Fibroblast of skin of left biceps (primary cell): ENCODE measurements at regions not wholly inside any gene's neighbourhood (a gene's known extent, or its start where the extent isn't known, plus 50 kb on each side); places are given as distances from the start of the nearest gene placed in this dataset.

Experiments used
- DNase-seq, 2 experiments: peaks; one replicate each; pipeline ENCODE4 v3.0.0-alpha.2; 2013; ENCODE audit warnings: low read depth in 2 of 2

DNA sequence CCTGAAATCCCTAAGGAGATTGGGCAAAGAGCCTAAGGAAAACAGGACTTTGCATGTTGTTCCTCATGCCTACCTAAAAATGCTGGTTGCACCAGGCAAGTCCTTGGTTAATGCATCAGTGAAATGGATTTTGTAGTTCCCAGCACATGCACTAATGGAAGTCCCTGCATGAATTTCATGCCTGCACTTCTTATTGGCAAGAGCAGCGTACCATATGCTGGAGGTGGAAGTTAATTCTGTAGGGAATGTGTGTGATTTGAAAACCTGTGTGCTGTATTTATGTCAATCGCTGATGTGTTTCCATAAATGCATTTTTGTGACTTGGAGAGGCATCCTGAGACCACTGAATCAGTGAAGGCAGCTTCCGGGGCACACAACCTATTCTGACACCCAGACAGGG lies 140.3 kb upstream of the MTNR1B start:
- no peak for DNase-seq

DNA sequence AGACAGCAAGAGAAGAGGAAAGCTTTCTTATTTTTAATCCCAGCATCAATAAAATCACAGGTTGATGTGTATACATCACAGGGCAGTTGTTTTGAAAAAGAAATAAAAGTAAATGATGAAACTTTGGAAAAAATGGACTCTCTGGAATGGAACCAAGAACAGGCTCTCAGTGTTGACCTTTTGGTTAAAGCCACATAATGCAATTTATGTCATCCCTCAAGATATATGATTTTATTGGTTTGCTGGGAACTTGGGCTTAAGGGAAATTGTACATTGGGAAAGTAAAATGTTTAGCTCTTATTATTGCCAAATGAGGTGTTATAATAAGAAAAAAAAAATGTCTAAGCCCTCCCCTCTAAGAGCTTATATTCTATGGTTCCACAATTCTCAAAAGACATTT lies 139.8 kb upstream of the MTNR1B start:
- DNase-seq = no peak

DNA sequence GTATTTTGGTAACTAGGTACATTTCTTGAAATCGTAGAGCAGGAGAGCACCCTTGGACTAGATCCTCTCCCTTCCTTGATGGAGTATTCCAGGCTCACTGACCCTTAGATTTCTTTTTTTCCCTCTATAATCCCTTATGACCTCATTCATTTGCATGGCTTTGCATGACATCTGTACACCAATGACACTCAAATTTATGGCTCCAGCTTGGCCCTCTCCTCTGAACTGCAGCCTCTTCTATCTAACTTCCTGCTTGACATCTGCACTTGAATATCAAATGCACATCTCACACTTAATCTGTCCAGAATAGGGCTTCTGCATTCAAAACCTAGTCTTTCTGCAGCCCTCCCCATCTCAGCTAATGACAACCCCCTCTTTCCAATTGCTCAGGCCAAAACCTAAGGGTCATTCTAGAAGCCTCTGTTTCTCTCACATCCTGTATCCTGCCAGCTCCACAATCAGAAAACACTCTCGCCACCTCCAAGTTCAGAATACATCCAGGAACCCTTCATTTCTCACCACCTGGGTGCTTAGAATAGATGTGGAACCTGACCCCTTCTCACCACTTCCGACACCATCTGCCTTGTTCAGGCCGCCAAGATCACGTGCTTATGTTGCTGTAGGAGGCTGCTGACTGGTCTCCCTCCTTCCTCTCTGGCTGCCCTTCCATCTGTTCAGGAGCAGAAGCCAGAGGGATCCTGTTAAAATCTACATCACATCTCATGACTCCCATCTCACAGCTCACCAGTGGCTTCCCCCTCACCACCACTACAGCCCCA lies 138.9 kb upstream of the MTNR1B start:
- DNase-seq = no peak

DNA sequence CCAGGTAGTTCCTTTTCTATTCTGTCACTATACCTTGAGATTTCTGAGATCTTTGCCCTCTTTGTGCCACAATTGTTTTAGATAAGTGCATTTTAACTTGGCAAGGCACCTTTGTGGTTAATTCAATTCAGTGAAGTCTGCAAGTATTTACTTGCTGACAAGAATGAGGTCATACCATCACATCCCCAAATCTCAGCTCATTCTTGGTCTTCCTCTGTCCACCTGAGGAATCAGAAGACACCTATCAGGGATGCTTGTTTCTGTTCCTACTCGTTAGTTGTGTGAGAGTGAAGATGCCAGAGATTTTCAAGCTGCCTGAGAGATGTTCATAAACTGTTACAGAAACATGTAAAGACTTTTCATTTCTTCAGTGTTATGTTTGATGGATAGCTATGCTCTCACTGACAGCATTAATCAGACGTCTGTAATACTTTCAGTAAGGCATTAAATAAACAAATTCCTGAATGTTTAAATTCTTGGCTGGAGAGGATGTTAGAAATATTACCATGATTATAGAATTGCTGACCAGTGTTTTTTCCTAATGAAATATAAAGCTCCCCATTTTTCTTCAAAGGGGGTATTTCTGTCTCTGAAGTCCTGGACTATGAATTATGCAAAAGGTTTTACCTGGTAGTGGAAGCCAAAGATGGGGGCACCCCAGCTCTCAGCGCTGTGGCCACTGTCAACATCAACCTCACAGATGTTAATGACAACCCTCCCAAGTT lies 135.0 kb upstream of the MTNR1B start:
- no peak for DNase-seq

DNA sequence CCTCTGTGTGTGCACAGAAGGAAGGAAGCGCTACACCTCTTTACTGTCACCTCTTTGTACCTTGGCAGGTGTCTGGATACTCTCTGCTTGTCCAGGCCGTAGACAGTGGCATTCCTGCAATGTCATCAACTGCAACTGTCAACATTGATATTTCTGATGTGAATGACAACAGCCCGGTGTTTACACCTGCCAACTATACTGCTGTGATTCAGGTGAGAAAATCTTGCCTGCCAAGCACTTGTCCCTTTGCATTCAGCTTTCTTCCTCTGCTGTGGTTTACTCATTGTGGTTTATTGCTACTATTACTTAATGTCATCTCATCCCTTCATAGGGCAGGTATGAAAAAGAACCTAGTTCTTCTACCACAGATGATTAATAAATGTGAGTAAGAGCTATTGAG lies 131.9 kb upstream of the MTNR1B start:
- no peak for DNase-seq

DNA sequence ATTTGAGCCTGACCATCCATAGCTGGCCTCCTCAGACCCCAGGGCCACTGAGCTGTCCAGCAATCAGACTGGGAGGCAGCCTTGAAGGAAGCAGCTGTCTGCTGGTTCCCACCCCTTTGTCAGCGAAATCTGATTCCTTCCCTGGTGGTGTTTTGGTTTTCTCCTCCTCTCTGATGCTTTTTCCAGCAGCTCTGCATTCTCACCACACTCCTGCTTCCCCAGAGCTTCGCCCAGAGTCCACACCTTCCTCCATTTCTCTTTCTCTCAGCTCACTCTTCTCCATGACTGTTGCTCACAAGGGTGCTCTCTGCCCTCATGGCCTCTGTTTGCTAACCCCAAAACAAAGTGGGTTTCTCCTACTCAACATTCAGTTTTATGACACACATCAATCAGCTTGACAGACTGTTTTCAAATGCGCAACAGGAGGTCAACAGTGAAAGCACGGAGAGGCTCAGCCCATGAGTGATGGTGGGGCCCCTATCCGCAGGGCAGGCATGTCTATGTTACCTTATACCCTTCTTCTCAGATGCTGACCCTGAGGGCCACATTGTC lies 130.6 kb upstream of the MTNR1B start:
- DNase-seq = no peak

DNA sequence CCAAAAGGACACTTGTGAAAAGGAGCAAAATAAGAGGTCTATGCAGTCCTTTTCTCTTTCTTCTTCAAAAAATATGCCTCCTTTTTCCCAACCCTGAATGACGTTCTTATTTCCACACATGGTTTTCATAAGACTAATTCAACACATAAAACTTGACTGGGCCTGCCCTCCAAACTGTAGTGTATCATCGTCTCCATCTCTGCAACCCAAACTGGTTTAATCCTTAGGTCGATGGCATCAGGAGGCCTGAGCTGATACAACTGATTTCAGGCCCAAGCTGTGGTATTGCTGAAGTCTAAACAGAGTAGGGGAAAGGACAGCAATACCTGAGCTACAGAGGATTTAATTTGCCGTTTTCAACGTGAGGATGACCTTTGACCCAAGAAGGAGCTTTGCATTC lies 130.0 kb upstream of the MTNR1B start:
- DNase-seq = no peak

DNA sequence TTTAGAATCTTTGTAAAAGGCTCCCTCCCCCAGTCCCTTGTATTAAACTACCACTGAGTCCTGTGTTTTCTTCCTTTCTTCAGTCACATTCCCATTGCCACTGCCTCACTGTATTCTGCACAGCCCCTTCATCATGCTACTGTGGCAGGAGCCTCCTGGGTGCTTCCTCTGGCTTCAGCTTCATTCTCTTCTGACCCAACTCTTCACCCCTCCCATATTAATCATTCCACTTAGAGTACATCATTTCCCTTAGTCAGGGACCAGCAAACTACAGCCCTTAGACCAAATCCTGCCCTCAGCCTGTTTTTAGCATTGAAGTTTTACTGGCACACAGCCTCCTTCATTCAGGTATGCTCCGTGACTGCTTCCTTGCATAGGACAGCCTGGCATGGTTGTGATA lies 127.7 kb upstream of the MTNR1B start:
- no peak for DNase-seq

DNA sequence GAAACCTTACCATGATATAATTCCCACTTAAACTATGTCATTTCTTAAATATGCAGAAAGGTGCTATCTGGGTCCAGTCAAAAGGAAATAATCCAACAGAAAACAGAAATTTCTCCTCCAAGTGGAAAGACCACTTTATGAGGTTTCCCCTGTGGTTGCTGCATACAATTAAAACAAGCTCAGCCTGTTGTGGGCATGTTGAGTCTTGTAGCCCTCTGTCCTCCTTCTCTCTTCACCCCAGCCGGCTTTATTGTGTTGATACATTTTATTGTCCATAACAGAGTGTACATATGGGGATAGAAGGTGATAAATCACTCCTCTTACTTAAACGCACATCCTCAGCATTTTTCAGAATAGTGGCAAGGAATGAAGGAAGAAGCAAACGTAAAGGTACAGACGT lies 126.0 kb upstream of the MTNR1B start:
- DNase-seq = no peak

DNA sequence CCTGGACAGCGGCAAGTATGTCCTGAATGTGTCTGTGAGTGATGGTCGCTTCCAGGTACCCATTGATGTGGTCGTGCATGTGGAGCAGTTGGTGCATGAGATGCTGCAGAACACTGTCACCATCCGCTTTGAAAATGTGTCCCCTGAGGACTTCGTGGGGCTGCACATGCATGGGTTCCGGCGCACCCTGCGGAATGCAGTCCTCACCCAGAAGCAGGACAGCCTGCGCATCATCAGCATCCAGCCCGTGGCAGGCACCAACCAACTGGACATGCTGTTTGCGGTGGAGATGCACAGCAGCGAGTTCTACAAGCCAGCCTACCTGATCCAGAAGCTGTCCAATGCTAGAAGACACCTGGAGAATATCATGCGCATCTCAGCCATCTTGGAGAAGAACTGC lies 125.3 kb upstream of the MTNR1B start:
- DNase-seq = no peak

DNA sequence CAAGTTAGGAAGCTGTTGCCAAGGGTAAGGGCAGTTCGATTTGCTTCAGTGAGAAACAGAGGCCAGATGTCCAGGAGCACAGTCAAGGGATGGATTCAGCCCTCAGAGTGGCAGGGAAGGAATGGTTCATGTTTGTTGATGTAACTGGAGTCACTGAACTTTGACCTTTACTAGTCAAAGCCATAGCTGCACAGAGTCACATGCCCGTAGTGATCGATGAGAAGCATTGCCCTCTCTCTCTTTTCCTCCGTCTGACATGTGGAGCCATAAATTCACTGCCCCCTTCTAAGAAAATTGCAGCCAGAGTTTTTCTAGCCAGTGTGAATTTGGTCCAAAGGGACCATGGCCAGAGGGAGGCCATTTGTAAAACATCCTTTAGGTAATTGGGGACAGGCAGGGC lies 124.1 kb upstream of the MTNR1B start:
- DNase-seq = no peak

DNA sequence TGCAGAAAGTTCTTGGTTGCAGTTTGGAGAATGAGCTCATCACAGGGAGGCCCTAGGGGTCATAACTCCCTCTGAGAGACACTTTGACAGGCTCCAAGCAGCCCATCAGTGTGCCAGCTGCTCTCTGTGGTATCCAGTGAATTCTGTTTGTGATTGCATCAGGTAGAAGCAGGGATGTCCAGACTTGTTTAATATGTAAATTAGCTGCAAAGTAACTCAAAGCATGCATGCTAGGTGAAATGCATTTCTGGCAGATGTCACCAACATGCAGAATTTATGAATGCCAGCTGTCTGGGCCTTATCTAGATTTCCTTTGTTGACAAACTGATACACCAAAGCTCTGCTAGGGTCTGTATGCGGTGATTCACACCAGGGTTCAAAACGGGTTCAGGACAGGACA lies 123.6 kb upstream of the MTNR1B start:
- DNase-seq = no peak

DNA sequence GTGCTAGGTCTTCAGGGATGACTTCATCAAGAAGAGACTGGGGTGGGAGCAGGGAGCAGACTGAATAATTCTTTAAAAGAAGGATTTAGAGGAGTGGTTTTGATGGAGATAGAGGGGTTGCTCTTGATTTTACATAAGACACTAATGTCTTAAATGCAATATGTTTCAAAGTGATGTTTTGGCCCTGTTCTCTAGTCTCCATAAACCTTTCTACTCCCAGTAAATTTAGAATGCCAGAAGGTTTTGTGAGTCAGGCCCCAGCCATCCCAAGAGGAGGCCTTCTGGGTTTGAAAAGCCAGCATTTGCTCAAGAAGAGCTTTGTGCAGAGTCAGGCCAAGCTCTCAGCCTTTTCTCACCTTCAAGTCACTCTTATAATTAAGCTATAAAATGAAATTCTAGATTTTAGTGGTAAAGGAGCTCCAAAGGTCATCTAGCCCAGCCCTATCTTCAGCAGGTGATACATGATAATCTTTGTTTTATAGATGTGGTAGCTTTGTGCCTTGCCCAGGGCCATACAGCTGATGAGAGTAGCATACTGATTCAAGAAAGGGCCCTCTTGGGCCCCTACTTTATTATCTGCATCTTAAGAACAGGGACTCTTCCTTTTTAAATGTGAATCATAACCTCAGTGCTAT lies 122.8 kb upstream of the MTNR1B start:
- peak in 1 of 2 experiments; percentile 49 for DNase-seq

DNA sequence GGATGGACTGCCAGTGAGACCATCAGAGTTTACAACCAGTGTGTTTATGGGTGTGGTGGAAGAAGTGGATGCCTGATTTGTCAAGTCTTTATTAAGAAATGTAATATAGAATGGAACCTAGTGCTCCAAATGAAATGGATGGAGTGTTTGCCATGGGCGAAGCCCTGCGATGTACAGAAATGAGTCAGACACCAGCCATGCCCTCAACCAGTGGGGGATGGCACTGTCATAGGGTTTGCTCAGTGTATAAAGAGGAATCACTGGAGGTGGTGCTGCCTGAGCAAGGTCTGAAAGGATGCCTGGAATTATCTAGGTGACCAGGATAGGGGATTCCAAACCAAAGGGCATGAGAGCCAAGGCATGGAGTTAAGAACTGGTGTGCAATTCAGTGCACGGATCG lies 120.9 kb upstream of the MTNR1B start:
- DNase-seq = no peak

DNA sequence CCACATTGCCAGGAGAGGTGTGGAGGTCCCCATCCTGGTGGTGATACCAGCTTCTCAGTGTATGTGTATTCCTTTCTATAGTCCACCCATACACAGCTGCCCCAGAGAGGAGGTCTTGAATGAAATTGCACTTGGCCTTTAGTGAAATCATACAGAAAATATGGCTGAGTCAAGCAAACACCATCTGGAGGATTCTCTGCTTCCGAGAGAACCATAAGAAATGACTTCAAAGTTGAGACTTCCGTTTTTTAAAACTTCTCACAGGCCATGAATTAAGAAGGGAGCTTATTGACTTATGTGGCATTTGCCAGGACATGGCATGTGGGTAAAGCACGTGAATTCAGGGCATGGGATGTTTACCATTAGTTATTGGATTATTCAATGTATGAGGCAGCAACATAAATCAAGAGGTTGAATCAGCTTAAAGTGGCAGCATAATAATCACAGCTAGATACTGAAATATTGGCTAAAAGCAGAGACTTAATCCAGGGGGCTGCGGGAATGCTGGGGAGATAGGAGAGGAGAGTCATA lies 119.1 kb upstream of the MTNR1B start:
- DNase-seq = no peak

DNA sequence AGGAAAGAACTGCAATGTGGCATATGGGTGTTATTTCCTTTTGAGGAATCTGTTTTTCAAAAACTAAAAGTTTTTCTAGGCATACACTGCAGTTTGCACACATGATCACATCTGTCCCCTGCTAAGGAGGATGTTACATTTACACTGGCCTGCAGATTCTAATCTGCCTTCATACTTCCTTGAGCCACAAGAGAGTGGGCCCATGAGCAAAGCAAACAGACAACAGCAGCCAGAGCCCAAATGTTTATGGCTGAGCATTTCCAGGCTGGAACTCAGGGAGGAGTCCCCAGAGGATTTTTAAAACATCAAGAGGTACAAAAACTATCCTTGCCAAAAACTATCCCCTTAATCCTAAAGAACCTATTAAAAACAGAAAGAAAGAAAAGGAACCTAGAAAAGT lies 117.2 kb upstream of the MTNR1B start:
- DNase-seq = no peak

DNA sequence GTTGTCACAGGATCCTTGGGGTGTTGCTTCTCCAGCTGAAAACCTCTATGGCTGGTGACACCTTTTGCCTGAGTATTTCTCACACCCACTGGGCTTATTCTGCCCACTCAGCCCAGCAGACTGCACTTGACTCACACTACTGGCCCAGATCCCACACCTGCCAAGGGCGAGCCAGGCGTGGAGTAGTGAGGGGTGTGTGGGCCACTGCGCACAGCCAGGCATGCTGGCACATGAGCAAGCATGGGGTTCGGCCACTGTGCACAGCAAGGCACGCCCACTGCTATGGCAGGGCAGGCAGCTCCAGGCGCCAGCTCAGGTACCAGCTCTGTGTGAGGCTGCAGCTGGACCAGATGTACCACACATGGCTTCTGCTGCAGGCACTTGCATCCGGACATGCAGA lies 116.5 kb upstream of the MTNR1B start:
- no peak for DNase-seq

DNA sequence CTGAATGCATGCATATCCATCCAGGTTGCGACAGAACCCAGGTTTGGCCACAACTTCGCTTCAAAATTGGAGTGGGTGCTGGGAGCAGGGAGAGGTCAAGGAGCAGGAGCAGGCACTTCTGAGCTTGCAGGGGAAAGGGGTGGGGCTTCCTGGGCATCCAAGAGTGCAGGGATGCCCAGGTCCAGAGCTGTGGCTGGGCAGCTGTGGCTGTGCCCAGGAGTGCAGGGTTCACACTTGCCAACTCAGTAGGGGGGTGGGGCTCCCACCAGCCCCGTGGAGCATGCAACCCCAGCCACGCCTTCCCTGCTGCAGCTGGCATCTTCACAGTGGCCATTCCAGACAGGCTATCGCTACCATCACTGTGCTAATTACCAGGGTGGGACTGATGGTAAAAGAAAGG lies 115.3 kb upstream of the MTNR1B start:
- no peak for DNase-seq

DNA sequence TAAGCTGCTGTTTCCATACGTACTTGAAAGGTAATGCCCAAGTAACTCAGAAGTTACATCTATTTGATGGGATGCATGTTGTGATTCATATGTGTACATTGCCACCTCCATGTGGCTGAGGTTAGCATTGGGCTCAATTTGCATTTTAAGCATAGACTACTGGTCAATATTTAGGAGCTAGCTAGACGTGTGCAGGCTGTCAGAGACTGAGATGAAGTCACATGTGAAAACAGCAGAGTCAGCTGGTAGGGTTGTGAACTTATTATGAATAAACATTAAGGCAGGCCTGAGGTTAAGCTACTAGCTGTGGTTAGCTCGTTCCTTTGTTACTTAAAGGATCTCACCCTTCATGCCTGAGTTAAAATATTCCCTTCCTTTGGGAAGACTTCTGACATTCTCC lies 114.5 kb upstream of the MTNR1B start:
- DNase-seq = no peak

DNA sequence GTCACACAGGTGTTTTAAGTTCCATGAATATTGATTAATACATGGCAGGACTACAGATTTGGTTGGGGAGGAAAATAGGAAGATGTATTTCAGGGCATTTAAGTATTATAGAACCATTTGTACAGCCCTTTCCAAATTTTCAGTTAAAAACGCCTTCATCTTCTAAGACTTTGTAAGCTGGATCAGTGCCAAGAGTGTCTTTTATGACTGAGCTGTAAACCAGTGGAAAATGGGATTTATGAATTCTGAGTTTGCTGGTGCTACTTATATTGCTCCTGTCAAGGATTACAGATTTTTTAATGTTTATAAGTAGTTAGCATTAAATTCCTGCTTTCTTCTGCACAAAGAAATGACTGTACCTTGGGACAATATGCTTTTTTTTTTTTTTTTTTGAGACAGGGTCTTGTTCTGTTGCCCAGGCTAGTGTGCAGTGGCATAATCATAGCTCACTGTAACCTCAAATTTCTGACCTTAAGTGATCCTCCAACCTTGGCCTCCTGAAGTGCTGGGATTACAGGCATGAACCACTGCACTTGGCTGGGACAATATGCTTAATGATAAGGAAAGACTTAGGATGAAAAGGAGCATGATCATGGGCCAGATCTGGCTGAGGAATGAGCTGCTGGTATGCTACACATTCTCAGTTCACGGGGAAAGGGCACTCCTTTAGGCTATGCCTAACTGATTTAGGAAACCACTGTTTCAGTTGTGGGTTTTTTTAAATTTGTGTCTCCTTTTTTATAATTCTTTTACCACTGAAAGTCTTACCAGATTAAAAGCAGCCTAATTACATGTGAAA lies 113.6 kb upstream of the MTNR1B start:
- no peak for DNase-seq

DNA sequence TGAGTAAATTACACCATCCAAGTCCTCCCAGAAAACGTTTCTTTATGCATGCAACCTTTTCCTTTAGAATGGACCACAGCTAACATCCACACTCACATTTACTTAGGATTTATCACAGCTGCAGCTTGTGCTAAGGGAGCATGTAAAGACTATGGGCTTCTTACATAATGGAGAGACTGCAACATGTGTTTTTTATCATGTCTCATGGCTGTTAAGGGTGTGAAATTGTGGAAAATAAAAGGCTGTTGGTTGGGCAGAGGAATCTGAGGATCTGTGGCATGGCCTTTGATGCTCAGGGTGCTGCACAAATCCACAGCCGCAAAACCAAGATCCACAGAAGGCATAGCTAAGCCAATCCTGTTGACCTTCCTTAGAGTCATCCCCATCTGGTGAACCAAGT lies 112.0 kb upstream of the MTNR1B start:
- no peak for DNase-seq
